ENCODE measurements at regions not wholly inside any gene's neighbourhood (a gene's known extent, or its start where the extent isn't known, plus 50 kb on each side); places are given as distances from the start of the nearest gene placed in this dataset.
A peak's percentile ranks its signal among the peaks of the same experiment; 100 is the strongest.

GRCh38 chr1:48082271-48082962 is 85.2 kb upstream of the TRABD2B start:
- Mint-ChIP-seq H3K9me3 (no peaks in the 10 kb centered on the region), H3K4me3 (peak overlapping the region; percentile 29), H3K27me3 (ENCODE audit: low read depth, poor library complexity) (peaks cover 17% of the 10 kb centered on the region)

GRCh38 chr1:48080331-48081255 is 83.4 kb upstream of the TRABD2B start:
- Mint-ChIP-seq H3K4me3 (no peak overlapping the region), H3K27me3 (ENCODE audit: low read depth, poor library complexity) (peaks cover 21% of the 10 kb centered on the region), H3K27ac (peak overlapping the region; percentile 5), H3K36me3 (ENCODE audit: low read depth) (no peaks in the 10 kb centered on the region), H3K4me1 (peaks cover 92% of the 10 kb centered on the region), H3K9me3 (peaks cover under 1% of the 10 kb centered on the region)
- DNase-seq, result no peak
- TF ChIP-seq CTCF (IDR thresholded peaks at IDR 0.05), result no peak

More at GRCh38 chr1:48082271-48082962, 85.2 kb upstream of the TRABD2B start:
- peaks cover 90% of the 10 kb centered on the region for H3K4me1 Mint-ChIP-seq
- DNase-seq, result no peak
- no peaks in the 10 kb centered on the region for H3K36me3 Mint-ChIP-seq (ENCODE audit: low read depth)
- peak overlapping the region; percentile 90 for H3K27ac Mint-ChIP-seq
- TF ChIP-seq CTCF (IDR thresholded peaks at IDR 0.05), result no peak

- Mint-ChIP-seq H3K4me1 (peaks cover 79% of the 10 kb centered on the region), H3K9me3 (peaks cover 5% of the 10 kb centered on the region), H3K27me3 (ENCODE audit: low read depth, poor library complexity) (peaks cover 24% of the 10 kb centered on the region), H3K4me3 (no peak overlapping the region), H3K36me3 (ENCODE audit: low read depth) (no peaks in the 10 kb centered on the region), H3K27ac (no peak overlapping the region)
- TF ChIP-seq CTCF (IDR thresholded peaks at IDR 0.05), result no peak
- DNase-seq, result no peak
These were observed 81.9 kb upstream of the TRABD2B start for GRCh38 chr1:48079096-48079495.

DNA sequence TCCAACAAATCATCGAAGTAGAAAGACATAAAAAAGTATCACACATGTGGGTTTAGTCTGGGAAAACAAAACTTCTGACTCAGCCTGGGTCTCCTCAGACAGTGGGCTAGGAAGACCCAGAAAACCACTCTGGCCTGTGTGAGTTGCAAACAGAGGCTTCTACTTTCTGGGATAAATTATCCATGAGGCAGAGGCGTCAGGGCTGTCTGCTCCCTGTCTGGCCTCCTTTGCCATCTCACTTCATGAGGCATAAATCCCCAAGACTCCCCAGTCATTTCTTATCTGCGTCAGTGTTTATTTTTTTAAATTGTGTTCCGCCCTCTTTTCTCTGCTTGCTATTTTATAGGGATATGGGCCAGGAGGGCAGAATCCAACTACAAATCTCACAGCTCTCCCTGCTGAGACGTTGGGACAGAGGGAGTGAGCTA is 80.6 kb upstream of the TRABD2B start:
- no peak for TF ChIP-seq CTCF (IDR thresholded peaks at IDR 0.05)
- Mint-ChIP-seq H3K4me3 (peak overlapping the region; percentile 45), H3K27me3 (ENCODE audit: low read depth, poor library complexity) (peaks cover 21% of the 10 kb centered on the region), H3K9me3 (peaks cover 5% of the 10 kb centered on the region), H3K4me1 (peaks cover 79% of the 10 kb centered on the region), H3K36me3 (ENCODE audit: low read depth) (no peaks in the 10 kb centered on the region), H3K27ac (peak overlapping the region; percentile 94)
- DNase-seq, result no peak

DNA sequence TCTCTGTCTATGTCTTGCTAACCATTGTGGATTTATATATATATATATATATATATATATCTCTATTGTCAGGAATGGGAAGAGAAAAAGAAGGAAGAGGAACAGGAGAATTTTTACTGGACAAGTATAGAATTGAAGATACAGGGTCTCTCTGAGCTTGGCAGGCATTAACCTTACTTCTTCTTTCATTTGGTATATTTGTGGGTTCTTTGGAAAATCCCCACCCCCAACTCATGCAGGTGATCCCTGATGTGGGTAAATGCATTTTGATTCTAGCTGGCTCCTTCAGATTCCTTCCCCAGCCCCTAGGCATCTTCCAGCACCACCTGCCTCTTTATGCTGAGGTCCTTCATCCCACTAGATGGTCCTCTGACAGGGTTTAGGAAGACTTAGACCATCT is 78.8 kb upstream of the TRABD2B start:
- TF ChIP-seq CTCF (IDR thresholded peaks at IDR 0.05), result no peak
- peaks cover 5% of the 10 kb centered on the region for H3K36me3 Mint-ChIP-seq (ENCODE audit: low read depth)
- no peak for DNase-seq
- H3K27ac Mint-ChIP-seq, result no peak overlapping the region
- H3K27me3 Mint-ChIP-seq (ENCODE audit: low read depth, poor library complexity), result peaks cover 20% of the 10 kb centered on the region
- H3K4me3 Mint-ChIP-seq, result no peak overlapping the region
- peaks cover 9% of the 10 kb centered on the region for H3K9me3 Mint-ChIP-seq
- peaks cover 72% of the 10 kb centered on the region for H3K4me1 Mint-ChIP-seq

Data from nephron progenitor cell (in vitro differentiated cells).